HepG2 (cell line): ENCODE measurements at regions not wholly inside any gene's neighbourhood (a gene's known extent, or its start where the extent isn't known, plus 50 kb on each side); places are given as distances from the start of the nearest gene placed in this dataset.

Source experiments
- ATF7-NPFF ChIP-seq: sonication (generic); formaldehyde crosslinking; IDR thresholded peaks from 2 replicates; pipeline ENCODE4 v1.8.1; 2023; ENCODE audit warnings: mild to moderate bottlenecking, low read depth, missing genetic modification reagents, moderate library complexity
- BCL6 ChIP-seq: IDR thresholded peaks from 2 replicates; pipeline ENCODE4 v1.6.1; 2016; ENCODE audit warnings: missing genetic modification reagents, missing compliant biosample characterization
- EP300 ChIP-seq, 3 experiments: sonication (generic) in 1 of 3; formaldehyde crosslinking in 1 of 3; IDR thresholded peaks; 2 replicates each; pipeline versions ENCODE4 v1.5.1 to v1.6.1; 2011 to 2020; ENCODE audit warnings: low read depth in 2 of 3, low read length in 2 of 3, borderline replicate concordance in 1 of 3, improper control_type of control experiment in 1 of 3, mild to moderate bottlenecking in 1 of 3, missing genetic modification reagents in 1 of 3, moderate library complexity in 1 of 3
- ETV6 ChIP-seq: sonication (generic); formaldehyde crosslinking; conservative IDR thresholded peaks from 2 replicates; pipeline ENCODE4 v1.4.0; 2020; ENCODE audit warnings: missing genetic modification reagents
- GTF3A ChIP-seq: sonication (generic); formaldehyde crosslinking; conservative IDR thresholded peaks from 2 replicates; pipeline ENCODE4 v1.4.0; 2020; ENCODE audit warnings: mild to moderate bottlenecking, missing genetic modification reagents
- HMG20A ChIP-seq: IDR thresholded peaks from 2 replicates; pipeline ENCODE4 v1.6.1; 2016; ENCODE audit warnings: borderline replicate concordance
- ISX ChIP-seq: sonication (generic); formaldehyde crosslinking; conservative IDR thresholded peaks from 2 replicates; pipeline ENCODE4 v1.5.0; 2020; ENCODE audit warnings: missing genetic modification reagents
- REPIN1 ChIP-seq: sonication (generic); formaldehyde crosslinking; IDR thresholded peaks from 2 replicates; pipeline ENCODE4 v1.8.0; 2022; ENCODE audit warnings: missing genetic modification reagents, low read depth, mild to moderate bottlenecking, borderline replicate concordance
- ZNF207 ChIP-seq: fragments of 450-650 bp; IDR thresholded peaks from 2 replicates; pipeline ENCODE4 v1.6.1; 2016; ENCODE audit warnings: antibody characterized with exemption, borderline replicate concordance
- ZNF746 ChIP-seq: sonication (generic); formaldehyde crosslinking; IDR thresholded peaks from 2 replicates; pipeline ENCODE4 v1.8.0; 2022; ENCODE audit warnings: mild to moderate bottlenecking, missing genetic modification reagents
- ZNF772 ChIP-seq: sonication (generic); formaldehyde crosslinking; IDR thresholded peaks from 2 replicates; pipeline ENCODE4 v1.5.0; 2020; ENCODE audit warnings: mild to moderate bottlenecking, missing genetic modification reagents
- ZSCAN30 ChIP-seq: sonication (generic); formaldehyde crosslinking; IDR thresholded peaks from 2 replicates; pipeline ENCODE4 v1.5.0; 2020; ENCODE audit warnings: mild to moderate bottlenecking, missing genetic modification reagents
- TF ChIP-seq, protein P1 (sequence below): sonication (generic); formaldehyde crosslinking; IDR thresholded peaks from 2 replicates; pipeline ENCODE4 v1.5.1; 2020; ENCODE audit warnings: missing genetic modification reagents, mild to moderate bottlenecking, borderline replicate concordance
- TF ChIP-seq, protein P2 (sequence below): IDR thresholded peaks from 2 replicates; pipeline ENCODE4 v1.6.1; 2016; ENCODE audit warnings: low read depth, control low read depth
- TF ChIP-seq, protein P3 (sequence below): sonication (generic); formaldehyde crosslinking; IDR thresholded peaks from 2 replicates; pipeline ENCODE4 v1.4.0; 2020; ENCODE audit warnings: mild to moderate bottlenecking, missing genetic modification reagents
- TF ChIP-seq, protein P4 (sequence below): sonication (generic); formaldehyde crosslinking; conservative IDR thresholded peaks from 2 replicates; pipeline ENCODE4 v1.8.0; 2022; ENCODE audit warnings: low read depth, missing genetic modification reagents
- TF ChIP-seq, protein P5 (sequence below): sonication (generic); formaldehyde crosslinking; IDR thresholded peaks from 2 replicates; pipeline ENCODE4 v1.4.0; 2020; ENCODE audit warnings: missing genetic modification reagents, borderline replicate concordance
- TF ChIP-seq, protein P6 (sequence below): sonication (generic); formaldehyde crosslinking; IDR thresholded peaks from 2 replicates; pipeline ENCODE4 v1.4.0; 2020; ENCODE audit warnings: missing genetic modification reagents, low read depth, mild to moderate bottlenecking, borderline replicate concordance
- TF ChIP-seq, protein P7 (sequence below): sonication (generic); formaldehyde crosslinking; IDR thresholded peaks from 2 replicates; pipeline ENCODE4 v1.8.0; 2022; ENCODE audit warnings: missing genetic modification reagents, low read depth, mild to moderate bottlenecking, borderline replicate concordance

DNA sequence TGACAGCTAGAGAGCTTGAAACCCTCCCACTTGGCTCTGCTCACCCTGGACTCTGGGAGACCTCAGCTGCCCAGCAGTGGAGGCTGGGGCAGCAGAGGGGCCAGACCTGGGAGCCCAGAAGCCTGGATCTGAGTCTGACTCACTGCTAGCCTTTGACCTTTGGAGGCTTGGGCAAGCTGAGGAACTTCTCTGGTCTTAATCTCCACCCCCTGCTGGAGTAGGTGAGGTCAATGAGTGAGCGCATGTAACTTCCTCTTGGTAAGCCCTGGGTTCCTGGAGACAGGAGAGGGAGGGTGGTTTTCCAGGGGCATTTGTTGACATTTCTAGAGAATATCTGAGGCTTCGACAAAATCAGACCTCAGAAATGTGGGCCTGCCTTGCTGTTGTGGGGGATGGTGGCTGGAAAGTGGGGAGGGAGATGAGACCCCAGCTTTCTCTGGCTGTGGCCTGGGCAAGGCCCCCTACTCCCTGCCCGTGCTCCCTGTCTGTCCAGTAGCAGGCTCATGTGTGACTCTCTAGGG, 73.0 kb upstream of the YWHAQ start (continued):
- TF ChIP-seq, protein P1, sequence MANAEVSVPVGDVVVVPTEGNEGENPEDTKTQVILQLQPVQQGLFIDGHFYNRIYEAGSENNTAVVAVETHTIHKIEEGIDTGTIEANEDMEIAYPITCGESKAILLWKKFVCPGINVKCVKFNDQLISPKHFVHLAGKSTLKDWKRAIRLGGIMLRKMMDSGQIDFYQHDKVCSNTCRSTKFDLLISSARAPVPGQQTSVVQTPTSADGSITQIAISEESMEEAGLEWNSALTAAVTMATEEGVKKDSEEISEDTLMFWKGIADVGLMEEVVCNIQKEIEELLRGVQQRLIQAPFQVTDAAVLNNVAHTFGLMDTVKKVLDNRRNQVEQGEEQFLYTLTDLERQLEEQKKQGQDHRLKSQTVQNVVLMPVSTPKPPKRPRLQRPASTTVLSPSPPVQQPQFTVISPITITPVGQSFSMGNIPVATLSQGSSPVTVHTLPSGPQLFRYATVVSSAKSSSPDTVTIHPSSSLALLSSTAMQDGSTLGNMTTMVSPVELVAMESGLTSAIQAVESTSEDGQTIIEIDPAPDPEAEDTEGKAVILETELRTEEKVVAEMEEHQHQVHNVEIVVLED (CRISPR knock-in tag) = no peak
- TF ChIP-seq GTF3A (CRISPR knock-in tag) = no peak
- no peak for TF ChIP-seq ETV6 (CRISPR knock-in tag)
- peak; percentile 40; the same call in 1 of the 2 replicates for TF ChIP-seq HMG20A (CRISPR knock-in tag)
- TF ChIP-seq, protein P2, sequence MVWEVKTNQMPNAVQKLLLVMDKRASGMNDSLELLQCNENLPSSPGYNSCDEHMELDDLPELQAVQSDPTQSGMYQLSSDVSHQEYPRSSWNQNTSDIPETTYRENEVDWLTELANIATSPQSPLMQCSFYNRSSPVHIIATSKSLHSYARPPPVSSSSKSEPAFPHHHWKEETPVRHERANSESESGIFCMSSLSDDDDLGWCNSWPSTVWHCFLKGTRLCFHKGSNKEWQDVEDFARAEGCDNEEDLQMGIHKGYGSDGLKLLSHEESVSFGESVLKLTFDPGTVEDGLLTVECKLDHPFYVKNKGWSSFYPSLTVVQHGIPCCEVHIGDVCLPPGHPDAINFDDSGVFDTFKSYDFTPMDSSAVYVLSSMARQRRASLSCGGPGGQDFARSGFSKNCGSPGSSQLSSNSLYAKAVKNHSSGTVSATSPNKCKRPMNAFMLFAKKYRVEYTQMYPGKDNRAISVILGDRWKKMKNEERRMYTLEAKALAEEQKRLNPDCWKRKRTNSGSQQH (CRISPR knock-in tag) = 0 out of 2 replicates have a peak, but pooled peaks have one; percentile 37
- TF ChIP-seq, protein P3, sequence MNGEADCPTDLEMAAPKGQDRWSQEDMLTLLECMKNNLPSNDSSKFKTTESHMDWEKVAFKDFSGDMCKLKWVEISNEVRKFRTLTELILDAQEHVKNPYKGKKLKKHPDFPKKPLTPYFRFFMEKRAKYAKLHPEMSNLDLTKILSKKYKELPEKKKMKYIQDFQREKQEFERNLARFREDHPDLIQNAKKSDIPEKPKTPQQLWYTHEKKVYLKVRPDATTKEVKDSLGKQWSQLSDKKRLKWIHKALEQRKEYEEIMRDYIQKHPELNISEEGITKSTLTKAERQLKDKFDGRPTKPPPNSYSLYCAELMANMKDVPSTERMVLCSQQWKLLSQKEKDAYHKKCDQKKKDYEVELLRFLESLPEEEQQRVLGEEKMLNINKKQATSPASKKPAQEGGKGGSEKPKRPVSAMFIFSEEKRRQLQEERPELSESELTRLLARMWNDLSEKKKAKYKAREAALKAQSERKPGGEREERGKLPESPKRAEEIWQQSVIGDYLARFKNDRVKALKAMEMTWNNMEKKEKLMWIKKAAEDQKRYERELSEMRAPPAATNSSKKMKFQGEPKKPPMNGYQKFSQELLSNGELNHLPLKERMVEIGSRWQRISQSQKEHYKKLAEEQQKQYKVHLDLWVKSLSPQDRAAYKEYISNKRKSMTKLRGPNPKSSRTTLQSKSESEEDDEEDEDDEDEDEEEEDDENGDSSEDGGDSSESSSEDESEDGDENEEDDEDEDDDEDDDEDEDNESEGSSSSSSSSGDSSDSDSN (CRISPR knock-in tag) = no peak
- 0 out of 2 replicates have a peak, but pooled peaks have one; percentile 30 for TF ChIP-seq ATF7-NPFF (CRISPR knock-in tag)
- TF ChIP-seq, protein P4, sequence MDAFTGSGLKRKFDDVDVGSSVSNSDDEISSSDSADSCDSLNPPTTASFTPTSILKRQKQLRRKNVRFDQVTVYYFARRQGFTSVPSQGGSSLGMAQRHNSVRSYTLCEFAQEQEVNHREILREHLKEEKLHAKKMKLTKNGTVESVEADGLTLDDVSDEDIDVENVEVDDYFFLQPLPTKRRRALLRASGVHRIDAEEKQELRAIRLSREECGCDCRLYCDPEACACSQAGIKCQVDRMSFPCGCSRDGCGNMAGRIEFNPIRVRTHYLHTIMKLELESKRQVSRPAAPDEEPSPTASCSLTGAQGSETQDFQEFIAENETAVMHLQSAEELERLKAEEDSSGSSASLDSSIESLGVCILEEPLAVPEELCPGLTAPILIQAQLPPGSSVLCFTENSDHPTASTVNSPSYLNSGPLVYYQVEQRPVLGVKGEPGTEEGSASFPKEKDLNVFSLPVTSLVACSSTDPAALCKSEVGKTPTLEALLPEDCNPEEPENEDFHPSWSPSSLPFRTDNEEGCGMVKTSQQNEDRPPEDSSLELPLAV (CRISPR knock-in tag) = no peak
- TF ChIP-seq ISX (CRISPR knock-in tag) = no peak
- 0 out of 2 replicates have a peak, but pooled peaks have one; percentile 35 for TF ChIP-seq ZNF746 (CRISPR knock-in tag)
- TF ChIP-seq, protein P5, sequence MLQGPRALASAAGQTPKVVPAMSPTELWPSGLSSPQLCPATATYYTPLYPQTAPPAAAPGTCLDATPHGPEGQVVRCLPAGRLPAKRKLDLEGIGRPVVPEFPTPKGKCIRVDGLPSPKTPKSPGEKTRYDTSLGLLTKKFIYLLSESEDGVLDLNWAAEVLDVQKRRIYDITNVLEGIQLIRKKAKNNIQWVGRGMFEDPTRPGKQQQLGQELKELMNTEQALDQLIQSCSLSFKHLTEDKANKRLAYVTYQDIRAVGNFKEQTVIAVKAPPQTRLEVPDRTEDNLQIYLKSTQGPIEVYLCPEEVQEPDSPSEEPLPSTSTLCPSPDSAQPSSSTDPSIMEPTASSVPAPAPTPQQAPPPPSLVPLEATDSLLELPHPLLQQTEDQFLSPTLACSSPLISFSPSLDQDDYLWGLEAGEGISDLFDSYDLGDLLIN (CRISPR knock-in tag) = no peak
- TF ChIP-seq, protein P6, sequence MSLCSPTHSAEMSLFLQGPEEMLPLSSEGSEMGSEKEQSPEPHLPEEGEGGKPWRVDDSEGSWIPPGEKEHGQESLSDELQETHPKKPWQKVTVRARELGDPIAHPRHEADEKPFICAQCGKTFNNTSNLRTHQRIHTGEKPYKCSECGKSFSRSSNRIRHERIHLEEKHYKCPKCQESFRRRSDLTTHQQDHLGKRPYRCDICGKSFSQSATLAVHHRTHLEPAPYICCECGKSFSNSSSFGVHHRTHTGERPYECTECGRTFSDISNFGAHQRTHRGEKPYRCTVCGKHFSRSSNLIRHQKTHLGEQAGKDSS (CRISPR knock-in tag) = no peak
- TF ChIP-seq, protein P7, sequence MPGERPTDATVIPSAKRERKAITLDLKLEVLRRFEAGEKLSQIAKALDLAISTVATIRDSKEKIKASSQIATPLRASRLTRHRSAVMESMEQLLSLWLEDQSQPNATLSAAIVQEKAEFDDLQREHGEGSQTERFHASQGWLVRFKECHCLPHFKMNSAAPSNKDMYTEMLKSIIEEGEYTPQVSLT (CRISPR knock-in tag) = no peak
- TF ChIP-seq EP300 (IDR thresholded peaks at IDR 0.05; ENCODE audit: low read depth in 2 of 2, low read length in 2 of 2) = peak in 1 of 2 experiments; percentile 50; a peak in 2 of 4 replicates
- TF ChIP-seq EP300 (CRISPR knock-in tag; IDR thresholded peaks at IDR 0.05; ENCODE audit: borderline replicate concordance) = no peak
- no peak for TF ChIP-seq ZSCAN30 (CRISPR knock-in tag)
- TF ChIP-seq ZNF207 = no peak
- no peak for TF ChIP-seq ZNF772
- TF ChIP-seq REPIN1 (CRISPR knock-in tag) = no peak
- TF ChIP-seq BCL6 (CRISPR knock-in tag) = 0 out of 2 replicates have a peak, but pooled peaks have one; percentile 12
